GM12892 (cell line): ENCODE measurements at regions not wholly inside any gene's neighbourhood (a gene's known extent, or its start where the extent isn't known, plus 50 kb on each side); places are given as distances from the start of the nearest gene placed in this dataset.

Source experiments
- DNase-seq: peaks from one replicate; pipeline ENCODE4 v3.0.0; 2011; ENCODE audit not compliant: insufficient read length
- FAIRE-seq: peaks from 2 replicates; lab custom pipeline; 2011; peaks lifted over from hg19 to GRCh38; lab: Jason Lieb, UNC
- POLR2A ChIP-seq: IDR thresholded peaks from 2 replicates; pipeline ENCODE4 v1.6.1; 2011; ENCODE audit warnings: low read depth, low read length, control low read depth
- POLR2AphosphoS5 ChIP-seq: IDR thresholded peaks from 2 replicates; pipeline ENCODE4 v1.6.1; 2011; ENCODE audit warnings: low read depth, low read length, control low read depth
- TAF1 ChIP-seq: IDR thresholded peaks from 2 replicates; pipeline ENCODE4 v1.6.1; 2011; ENCODE audit warnings: low read depth, mild to moderate bottlenecking, control low read depth, low read length, borderline replicate concordance

DNA sequence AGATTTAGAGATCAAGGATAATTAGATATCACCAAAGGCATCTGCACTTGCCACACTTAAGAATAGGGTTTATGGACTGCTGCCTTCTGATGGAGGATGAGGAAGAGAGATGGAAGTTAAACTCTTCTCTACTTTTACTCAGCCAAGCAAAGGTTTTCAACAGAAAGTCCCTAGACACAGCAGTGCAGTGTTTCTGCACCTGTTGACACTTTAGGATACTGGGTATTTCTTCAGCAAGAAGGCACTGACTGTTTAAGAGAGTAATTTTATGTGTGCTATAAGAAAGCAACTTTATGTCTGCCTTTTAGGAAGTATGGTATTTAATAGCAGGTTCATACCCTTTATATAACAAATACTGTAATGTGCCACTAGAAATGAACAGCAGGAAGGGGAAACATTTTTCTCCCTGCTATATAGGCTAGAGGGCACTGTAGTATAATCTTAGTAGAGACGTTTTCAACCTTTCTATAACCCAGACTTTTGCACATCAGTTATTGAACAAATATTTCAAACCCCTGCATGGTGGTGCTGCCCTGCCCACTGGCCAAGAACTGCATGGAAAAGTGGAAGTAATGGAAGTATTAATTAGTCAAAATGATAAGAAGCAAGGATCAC lies 225.0 kb upstream of the GRIP1 start:
- DNase-seq, result no peak
- TF ChIP-seq POLR2AphosphoS5, result no peak
- TF ChIP-seq POLR2A, result no peak
- TF ChIP-seq TAF1, result no peak
- no peak for FAIRE-seq

DNA sequence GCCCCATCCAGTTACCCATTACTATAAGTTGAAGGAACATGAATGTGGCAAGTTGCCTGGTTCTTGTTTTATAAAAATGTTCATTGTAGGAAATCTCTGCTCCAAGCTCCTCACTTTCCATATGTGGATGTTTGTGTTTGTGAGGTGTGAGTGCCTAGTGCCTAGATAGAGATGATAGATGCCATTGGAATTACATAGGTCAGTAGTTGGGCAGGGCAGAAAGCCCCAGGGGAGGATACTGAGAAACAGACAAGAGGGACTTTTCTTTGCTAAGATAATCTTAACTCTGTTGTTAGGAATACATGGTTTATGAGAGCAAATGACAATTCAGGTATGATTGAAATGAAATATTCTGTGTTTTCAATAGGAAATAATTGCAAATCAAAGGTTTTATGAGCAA lies 226.3 kb upstream of the GRIP1 start:
- TF ChIP-seq POLR2AphosphoS5 (no peak), POLR2A (no peak), TAF1 (no peak)
- no peak for DNase-seq

DNA sequence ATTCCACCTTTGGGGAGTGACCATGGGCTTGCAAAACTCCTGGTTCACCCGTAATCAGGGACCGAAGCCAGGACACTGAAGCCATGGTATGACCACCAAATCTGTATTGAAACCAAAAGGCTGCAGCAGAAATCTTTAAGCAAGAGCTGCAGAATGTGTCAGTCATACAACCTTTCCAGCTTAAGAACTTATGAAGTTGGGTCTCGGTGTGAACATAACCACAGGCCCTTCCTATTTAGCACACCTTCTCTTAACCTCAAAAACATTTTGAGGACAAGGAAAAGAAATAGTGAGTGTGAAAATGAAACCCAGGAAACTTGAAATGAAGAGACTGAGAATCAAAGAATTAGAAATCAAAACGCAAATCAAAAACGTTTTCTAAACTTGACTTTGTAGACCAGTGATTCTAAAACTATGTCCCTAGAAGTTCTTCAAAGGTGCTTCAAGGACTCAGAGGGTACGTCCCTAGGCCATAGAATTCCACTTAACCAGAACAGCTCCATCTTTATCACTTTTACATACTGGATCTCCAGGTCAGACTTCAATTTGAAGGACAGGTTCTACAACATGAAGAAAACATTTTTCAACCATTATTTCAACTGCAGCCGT lies 231.6 kb upstream of the GRIP1 start:
- TF ChIP-seq POLR2A (no peak), TAF1 (no peak), POLR2AphosphoS5 (no peak)
- FAIRE-seq (no peak), DNase-seq (no peak)

More for the DNA sequence above, 226.3 kb upstream of the GRIP1 start:
- FAIRE-seq, result no peak

- no peak for TF ChIP-seq POLR2A
- DNase-seq, result no peak
- no peak for FAIRE-seq
Observed at GRCh38 chr12:66915306-66915904, 236.5 kb upstream of the GRIP1 start.

DNA sequence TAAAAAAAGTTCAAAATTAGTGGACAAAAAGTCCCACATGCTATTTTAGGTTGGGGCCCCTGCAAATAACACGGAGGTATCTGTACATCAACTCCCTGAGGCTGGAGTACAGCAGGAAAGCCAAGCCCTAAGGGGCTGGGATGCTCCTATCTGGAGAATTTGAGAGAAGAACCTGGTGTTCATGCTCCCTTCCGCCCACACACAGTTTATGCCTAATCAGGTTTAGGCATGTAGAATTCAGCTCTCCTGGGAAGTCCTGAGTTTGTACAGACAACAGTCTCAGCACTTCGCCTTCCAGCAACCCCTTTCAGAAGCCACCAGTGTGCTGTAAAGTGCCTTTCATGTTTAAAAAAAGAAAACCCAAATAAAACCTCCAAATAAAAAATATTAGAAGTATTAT lies 237.3 kb upstream of the GRIP1 start:
- FAIRE-seq (no peak), DNase-seq (no peak)
- TF ChIP-seq TAF1 (no peak), POLR2A (no peak), POLR2AphosphoS5 (no peak)

DNA sequence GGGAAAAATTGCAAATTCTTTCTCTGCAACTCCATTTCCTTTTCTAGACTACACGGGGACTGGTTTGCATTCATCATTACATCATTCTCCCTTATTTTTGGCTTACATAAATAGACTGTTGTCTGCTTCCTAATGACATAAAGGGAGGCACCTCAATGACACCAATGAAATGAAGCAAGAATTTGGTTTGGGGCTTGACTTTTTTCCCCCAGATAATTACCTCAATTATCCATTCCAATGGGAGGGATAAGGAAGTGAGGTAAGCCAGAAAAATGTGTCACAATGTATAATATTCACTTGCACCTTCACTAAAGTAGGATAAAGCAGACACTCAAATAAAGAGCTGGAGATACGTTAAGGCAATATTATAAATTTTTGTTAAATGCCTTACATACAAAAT lies 240.6 kb upstream of the GRIP1 start:
- FAIRE-seq, result no peak

DNA sequence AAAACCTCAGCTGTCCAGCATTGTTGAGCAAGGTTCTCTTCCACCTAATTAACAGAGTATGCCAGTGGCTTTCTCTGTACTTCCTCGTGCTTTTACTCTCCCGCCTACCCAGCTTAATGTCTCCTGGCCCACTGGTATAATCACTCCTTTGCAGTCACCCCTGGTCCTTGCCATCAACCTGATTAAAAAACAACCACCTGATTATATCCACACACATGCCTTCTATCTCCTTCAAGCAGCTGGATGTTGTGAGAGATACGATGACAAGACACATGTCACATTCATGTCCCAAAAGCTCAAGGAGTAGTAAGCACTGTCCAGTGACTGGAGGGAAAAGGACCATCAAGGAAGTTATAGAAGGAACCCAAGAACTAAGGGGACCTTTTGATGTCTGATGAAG lies 241.3 kb upstream of the GRIP1 start:
- DNase-seq, result no peak
- TF ChIP-seq POLR2A (no peak), TAF1 (no peak), POLR2AphosphoS5 (no peak)
- no peak for FAIRE-seq

More for the DNA sequence above, 240.6 kb upstream of the GRIP1 start:
- no peak for TF ChIP-seq POLR2A
- no peak for DNase-seq

DNA sequence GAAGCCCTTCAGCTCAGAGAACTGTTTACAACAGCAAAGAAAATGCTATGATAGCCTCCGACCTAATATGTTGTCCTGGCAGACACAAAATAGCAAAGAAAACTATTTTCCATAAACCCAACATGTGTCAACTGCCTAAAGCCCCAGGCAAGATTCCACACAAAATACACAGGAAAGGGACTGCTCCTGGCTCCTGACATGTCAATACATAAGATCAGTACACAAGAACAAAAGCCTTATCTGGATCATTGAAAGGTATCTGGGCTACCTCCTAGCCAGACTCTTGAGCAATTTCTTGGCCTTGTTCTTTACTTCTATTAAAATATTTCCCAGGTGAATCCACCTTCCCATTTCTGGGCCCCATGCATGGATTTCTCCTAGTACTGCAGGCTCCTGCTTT lies 242.3 kb upstream of the GRIP1 start:
- DNase-seq (no peak), FAIRE-seq (no peak)
- TF ChIP-seq POLR2AphosphoS5 (no peak), POLR2A (no peak), TAF1 (no peak)

DNA sequence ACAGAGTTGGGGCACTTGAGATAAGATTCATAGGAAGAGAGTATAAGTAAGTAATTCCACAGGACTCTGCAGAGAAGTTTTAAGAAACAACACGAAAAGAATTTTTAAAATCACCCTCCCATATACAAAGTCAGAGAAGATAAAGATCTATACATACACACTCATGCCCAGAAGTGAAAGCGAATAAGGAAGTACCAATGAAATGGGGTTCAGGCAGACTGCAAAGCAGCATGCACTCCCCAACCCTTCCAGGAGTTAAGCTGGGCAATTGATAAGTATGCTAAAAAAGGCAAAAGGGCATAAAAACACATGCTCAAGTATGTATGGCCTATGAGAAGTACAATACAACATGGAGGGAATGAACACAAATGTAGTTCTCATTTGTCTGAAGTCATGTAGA lies 246.2 kb upstream of the GRIP1 start:
- no peak for FAIRE-seq

DNA sequence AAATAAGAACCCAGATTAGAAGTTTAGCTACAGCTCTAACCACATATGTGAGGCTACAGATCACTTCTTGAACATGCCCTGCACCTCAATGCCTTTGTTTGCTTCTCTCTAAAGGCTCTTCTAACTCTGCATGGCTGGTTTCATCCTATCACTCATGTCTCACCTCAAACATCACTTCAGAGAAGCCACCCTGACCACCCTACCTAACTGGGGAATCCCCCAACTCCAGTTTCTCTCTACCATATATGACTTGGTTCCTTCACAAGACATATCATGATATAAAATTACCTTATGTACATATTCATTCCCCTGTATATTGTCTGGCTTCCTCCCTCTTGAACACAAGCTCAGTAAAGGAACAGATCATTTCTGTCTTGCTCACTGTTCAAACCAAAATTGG lies 250.2 kb upstream of the GRIP1 start:
- TF ChIP-seq POLR2A (no peak), TAF1 (no peak), POLR2AphosphoS5 (no peak)
- FAIRE-seq (no peak), DNase-seq (no peak)

More for the DNA sequence above, 246.2 kb upstream of the GRIP1 start:
- no peak for DNase-seq
- no peak for TF ChIP-seq POLR2A
- TF ChIP-seq TAF1, result no peak
- TF ChIP-seq POLR2AphosphoS5, result no peak

DNA sequence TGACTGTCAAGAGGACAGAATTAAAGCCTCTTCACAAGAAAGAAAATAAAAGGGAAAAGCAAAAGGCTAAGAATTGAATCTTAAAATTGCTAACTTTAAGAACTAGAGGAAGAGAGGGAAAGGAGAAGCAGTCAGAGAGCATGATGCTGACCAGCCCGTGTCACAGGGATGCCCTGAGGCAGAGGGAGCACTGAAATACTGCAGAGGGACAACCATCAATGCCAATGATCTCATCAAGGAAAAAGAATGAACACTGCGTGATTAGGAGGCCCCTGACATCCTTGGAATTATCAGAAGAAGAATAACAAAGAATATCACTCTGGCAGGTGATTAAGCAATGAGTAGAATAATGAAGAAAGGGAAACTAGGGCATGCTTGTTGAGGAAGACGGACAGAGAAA lies 252.2 kb upstream of the GRIP1 start:
- no peak for DNase-seq
- TF ChIP-seq POLR2AphosphoS5 (no peak), TAF1 (no peak)
- no peak for FAIRE-seq

GRCh38 chr12:66932126-66932525 lies 253.2 kb upstream of the GRIP1 start:
- no peak for TF ChIP-seq POLR2A
- no peak for TF ChIP-seq POLR2AphosphoS5
- no peak for TF ChIP-seq TAF1

More at GRCh38 chr12:66932126-66932525, 253.2 kb upstream of the GRIP1 start:
- DNase-seq (no peak), FAIRE-seq (no peak)
